Adrenal gland (tissue), 9 donors: ENCODE measurements at regions not wholly inside any gene's neighbourhood (a gene's known extent, or its start where the extent isn't known, plus 50 kb on each side); places are given as distances from the start of the nearest gene placed in this dataset.
A peak's percentile ranks its signal among the peaks of the same experiment; 100 is the strongest.

ENCODE experiments used
- DNase-seq, 7 donors: peaks; one replicate each; pipeline ENCODE4 v3.0.0-alpha.2; 2019 to 2020
- H3K27ac ChIP-seq, 5 donors: fragments of 200-600 bp; sonication (generic) in 4 of 5; 1 replicate in 3 of 5; 2 replicates in 2 of 5; pipeline versions ENCODE4 v1.5.1 to v1.8.0; 2016 to 2020; ENCODE audit warnings: mild to moderate bottlenecking in 1 of 5
- H3K27me3 ChIP-seq: fragments of 200-600 bp; 2 replicates; pipeline ENCODE4 v1.8.0; 2021
- H3K36me3 ChIP-seq, 2 donors: fragments of 200-600 bp; replicated peaks in 1 of 2; 1 replicate in 1 of 2; 2 replicates in 1 of 2; pipeline versions ENCODE4 v1.5.1 to v1.8.0; 2018 to 2022
- H3K4me1 ChIP-seq, 2 donors: fragments of 200-600 bp; replicated peaks in 1 of 2; 1 replicate in 1 of 2; 2 replicates in 1 of 2; pipeline versions ENCODE4 v1.5.1 to v1.8.0; 2018 to 2021
- H3K4me3 ChIP-seq, 4 donors: fragments of 200-600 bp; sonication (generic) in 3 of 4; one replicate each; pipeline ENCODE4 v1.5.1; 2016 to 2018
- H3K9me3 ChIP-seq, 3 donors: fragments of 200-600 bp; sonication (generic) in 1 of 3; replicated peaks in 1 of 3; 1 replicate in 2 of 3; 2 replicates in 1 of 3; pipeline versions ENCODE4 v1.5.1 to v1.8.0; 2016 to 2021
- POLR2A ChIP-seq, 2 donors: fragments of 450-650 bp; IDR thresholded peaks; one replicate each; pipeline ENCODE4 v1.6.1; 2017; ENCODE audit warnings: antibody characterized with exemption in 2 of 2, mild to moderate bottlenecking in 2 of 2, moderate library complexity in 1 of 2
- WGBS, 4 donors: extraction: QIAGEN DNeasy Blood & Tissue Kit in 2 of 4; methylation state at CpG; one replicate each; pipeline versions ENCODE4 v1.1.5 to v1.1.7; 2013 to 2017; 5-methylcytosine and 5-hydroxymethylcytosine counted together
- intact Hi-C, 2 donors: fragments of 100-400 bp; cut with DNase I; formaldehyde crosslinking; loops; one replicate each; pipeline versions ENCODE4 v1.14.1 to v1.15.0; 2022 to 2023
- small RNA-seq, 2 donors: library from RNA; depleted of rRNA; stranded (forward); fragments of <200 nt; gene quantifications; one replicate each; pipeline ENCODE3, GENCODE V24; 2016
- TF ChIP-seq, protein P1 (sequence below), 6 experiments: fragments of 450-650 bp in 4 of 6; fragments of 200-600 bp in 2 of 6; sonication (generic) in 1 of 6; IDR thresholded peaks; 1 replicate in 5 of 6; 2 replicates in 1 of 6; pipeline versions ENCODE4 v1.5.1 to v1.8.0; 2016 to 2021; ENCODE audit warnings: antibody characterized with exemption in 6 of 6, mild to moderate bottlenecking in 2 of 6, moderate library complexity in 1 of 6
- donor health status: healthy with polysubstance abuse.
- donor health status: Bipolar disorder and iron deficiency.
- donor health status: DM: yes; HTN: yes; CAD: no.
- donor health status: DM: no; HTN: no; CAD: no.
- donor health status: DM: no; HTN: no; CAD: no.

DNA sequence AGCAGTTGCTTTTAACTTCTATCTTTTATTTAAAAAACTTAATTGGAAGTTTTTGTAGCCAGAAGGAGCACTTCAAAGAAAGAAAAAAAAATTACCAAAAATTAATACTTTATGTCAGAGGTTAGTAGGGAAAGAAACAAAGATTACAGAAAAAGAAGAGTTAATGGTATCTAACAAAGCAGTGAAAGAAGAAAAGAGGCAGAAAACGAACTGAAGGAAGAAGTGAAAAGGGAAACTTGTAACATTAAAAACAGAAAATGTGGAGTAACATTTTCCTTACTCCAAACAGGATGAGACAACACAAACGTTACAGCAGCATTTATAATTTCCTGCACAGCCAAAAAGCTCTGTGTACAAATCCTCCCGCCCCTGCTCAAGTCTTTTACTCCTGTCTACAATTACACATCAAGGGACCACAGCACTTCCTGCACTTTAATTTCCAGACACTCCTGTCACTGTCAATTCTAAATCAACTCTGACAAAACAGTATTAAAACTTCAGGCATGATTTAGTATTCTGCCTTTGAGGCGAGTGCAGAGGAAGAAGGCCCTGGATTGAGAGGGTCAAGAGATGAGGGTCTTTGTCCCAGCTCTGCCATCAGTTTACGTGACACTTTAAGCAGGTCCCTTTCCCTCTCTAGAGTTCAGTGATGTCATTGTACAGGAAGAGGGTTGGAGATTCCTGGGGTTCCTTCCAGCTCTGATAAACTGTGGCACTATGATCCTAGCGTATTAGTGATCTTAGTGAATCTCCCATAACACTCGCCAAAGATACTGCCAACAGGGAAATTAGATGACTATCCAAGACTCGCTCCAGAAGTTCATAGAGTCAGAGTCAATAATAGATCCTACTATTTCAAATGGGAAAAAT is 53.2 kb upstream of the LSM14A start:
- Histone ChIP-seq H3K36me3 (no peaks in the 10 kb centered on the region), H3K4me1 (no peaks in the 10 kb centered on the region), H3K27ac (no peak overlapping the region), H3K9me3 (no peaks in the 10 kb centered on the region), H3K27me3 (no peaks in the 10 kb centered on the region), H3K4me3 (no peak overlapping the region)
- no peak for DNase-seq
- 46 to 62% (median 52%) methylated on average over 8 of the region's 8 CpGs for WGBS, 4 donors
- TF ChIP-seq POLR2A (IDR thresholded peaks at IDR 0.05): no peak
- TF ChIP-seq, protein P1, sequence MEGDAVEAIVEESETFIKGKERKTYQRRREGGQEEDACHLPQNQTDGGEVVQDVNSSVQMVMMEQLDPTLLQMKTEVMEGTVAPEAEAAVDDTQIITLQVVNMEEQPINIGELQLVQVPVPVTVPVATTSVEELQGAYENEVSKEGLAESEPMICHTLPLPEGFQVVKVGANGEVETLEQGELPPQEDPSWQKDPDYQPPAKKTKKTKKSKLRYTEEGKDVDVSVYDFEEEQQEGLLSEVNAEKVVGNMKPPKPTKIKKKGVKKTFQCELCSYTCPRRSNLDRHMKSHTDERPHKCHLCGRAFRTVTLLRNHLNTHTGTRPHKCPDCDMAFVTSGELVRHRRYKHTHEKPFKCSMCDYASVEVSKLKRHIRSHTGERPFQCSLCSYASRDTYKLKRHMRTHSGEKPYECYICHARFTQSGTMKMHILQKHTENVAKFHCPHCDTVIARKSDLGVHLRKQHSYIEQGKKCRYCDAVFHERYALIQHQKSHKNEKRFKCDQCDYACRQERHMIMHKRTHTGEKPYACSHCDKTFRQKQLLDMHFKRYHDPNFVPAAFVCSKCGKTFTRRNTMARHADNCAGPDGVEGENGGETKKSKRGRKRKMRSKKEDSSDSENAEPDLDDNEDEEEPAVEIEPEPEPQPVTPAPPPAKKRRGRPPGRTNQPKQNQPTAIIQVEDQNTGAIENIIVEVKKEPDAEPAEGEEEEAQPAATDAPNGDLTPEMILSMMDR (IDR thresholded peaks at IDR 0.05): no peak
- intact Hi-C loops: no loop called here

DNA sequence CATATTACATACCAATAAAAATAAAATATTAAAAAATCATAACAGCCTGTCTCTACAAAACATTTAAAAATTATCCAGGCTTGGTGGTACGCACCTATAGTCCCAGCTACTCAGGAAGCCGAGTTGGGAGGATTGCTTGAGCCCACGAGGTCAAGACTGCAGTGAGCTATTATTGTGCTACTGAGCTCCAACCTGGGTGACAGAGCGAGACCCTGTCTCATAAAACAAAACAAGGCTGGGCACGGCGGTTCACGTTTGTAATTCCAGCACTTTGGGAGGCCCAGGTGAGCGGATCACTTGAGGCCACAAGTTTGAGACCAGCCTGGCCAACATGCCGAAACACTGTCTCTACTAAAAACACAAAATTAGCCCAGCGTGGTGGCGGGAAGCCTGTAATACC is 52.2 kb upstream of the LSM14A start:
- H3K4me3 ChIP-seq: no peak overlapping the region
- H3K27me3 ChIP-seq: no peaks in the 10 kb centered on the region
- no peaks in the 10 kb centered on the region for H3K36me3 ChIP-seq
- no peak overlapping the region for H3K27ac ChIP-seq
- H3K9me3 ChIP-seq: no peaks in the 10 kb centered on the region
- peak in 1 of 7 donors; percentile 23 for DNase-seq
- no peak for TF ChIP-seq POLR2A (IDR thresholded peaks at IDR 0.05)
- TF ChIP-seq, protein P1 (IDR thresholded peaks at IDR 0.05): no peak
- WGBS, 4 donors: 72 to 77% (median 74%) methylated on average over 11 of the region's 11 CpGs
- intact Hi-C loops: no loop called here
- H3K4me1 ChIP-seq: no peaks in the 10 kb centered on the region

DNA sequence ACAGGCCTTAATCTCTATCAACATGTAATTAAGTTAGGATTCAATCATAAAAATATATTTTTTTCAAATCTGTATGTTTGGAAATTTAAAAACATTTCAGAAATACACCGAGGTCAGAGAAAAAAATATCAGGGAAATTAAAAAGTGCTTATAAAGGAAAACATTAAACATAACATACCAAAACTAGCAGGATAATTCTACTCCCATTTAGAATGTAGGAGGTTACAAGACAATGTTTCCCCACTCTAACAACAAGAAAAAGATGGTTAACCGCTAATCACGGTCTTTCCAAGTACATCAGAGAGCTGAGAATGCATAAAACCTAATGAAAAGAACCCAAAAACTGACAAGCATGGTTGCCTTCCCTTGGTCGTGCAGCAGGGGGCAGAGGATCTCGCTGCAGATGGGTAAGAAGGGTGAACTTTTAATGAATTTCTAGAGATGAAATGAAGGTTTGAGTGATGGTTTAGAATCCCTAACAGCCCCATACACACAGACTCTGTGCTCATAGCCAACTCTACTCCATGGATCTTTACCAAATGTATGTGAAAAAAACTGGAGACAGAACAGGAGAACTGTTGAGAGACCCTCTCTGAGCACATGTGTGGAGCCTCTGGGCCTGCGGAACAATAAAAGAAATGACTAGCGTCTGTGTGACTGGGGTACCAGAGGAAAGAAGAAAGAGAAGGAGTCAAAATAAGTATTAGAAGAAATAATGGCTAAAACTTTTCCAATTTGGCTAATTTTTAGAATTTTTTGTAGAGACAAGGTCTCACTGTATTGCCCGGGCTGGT is 51.3 kb upstream of the LSM14A start:
- 58 to 66% (median 62%) methylated on average over 8 of the region's 8 CpGs for WGBS, 4 donors
- intact Hi-C loops: no loop called here
- Histone ChIP-seq H3K9me3 (no peaks in the 10 kb centered on the region), H3K27me3 (no peaks in the 10 kb centered on the region), H3K36me3 (no peaks in the 10 kb centered on the region), H3K4me1 (no peaks in the 10 kb centered on the region), H3K4me3 (no peak overlapping the region), H3K27ac (no peak overlapping the region)
- TF ChIP-seq, protein P1 (IDR thresholded peaks at IDR 0.05): peak; percentile 48 to 66 (median 58)
- no peak for TF ChIP-seq POLR2A (IDR thresholded peaks at IDR 0.05)
- peak in 5 of 7 donors; percentile 33 to 61 (median 41) for DNase-seq

Small RNA genes lying in the stretch of these regions (small RNA-seq; reads per million reads assigned to genes)
- gene RN7SL150P (0 reads per million in 2 donors), gene RPS4XP23 (0 reads per million in 2 donors)
